BJ (cell line): ENCODE measurements at regions not wholly inside any gene's neighbourhood (a gene's known extent, or its start where the extent isn't known, plus 50 kb on each side); places are given as distances from the start of the nearest gene placed in this dataset.
"Not testable (repeated sequence)": the region's sequence is repeated elsewhere in the genome, so short reads cannot be mapped to it uniquely, and the experiment has no call there.

ENCODE experiments used
- CTCF ChIA-PET: fragments of 350-600 bp; formaldehyde crosslinking; extraction: SDS; loops from one replicate; lab custom pipeline; 2021; ENCODE audit warnings: antibody characterized with exemption, inconsistent platforms; lab: Yijun Ruan, JAX
- POLR2A ChIA-PET: fragments of 300-600 bp; sonication (Branson Sonifier 250); formaldehyde crosslinking; extraction: SDS; loops from one replicate; lab custom pipeline; 2021; ENCODE audit warnings: antibody characterized with exemption; lab: Charles Lee
- DNase-seq: peaks from one replicate; pipeline ENCODE4 v3.0.0-alpha.2; 2011; ENCODE audit warnings: low read depth
- H3K27me3 ChIP-seq: 2 replicates; pipeline ENCODE4 v1.6.0; 2011; ENCODE audit warnings: low read length; ENCODE audit not compliant: control insufficient read depth, insufficient read depth
- H3K36me3 ChIP-seq: 2 replicates; pipeline ENCODE4 v1.5.1; 2011; ENCODE audit warnings: low read length; ENCODE audit not compliant: control insufficient read depth, insufficient read depth
- H3K4me3 ChIP-seq: 2 replicates; pipeline ENCODE4 v1.5.1; 2011; ENCODE audit warnings: low read depth, mild to moderate bottlenecking, control low read depth, low read length
- TF ChIP-seq, protein P1 (sequence below): IDR thresholded peaks from 2 replicates; pipeline ENCODE4 v1.5.1; 2011; ENCODE audit warnings: low read depth, mild to moderate bottlenecking, control low read depth, inconsistent platforms, low read length, moderate library complexity; ENCODE audit not compliant: insufficient read depth

- ChIA-PET POLR2A (no interaction called here), CTCF (interaction anchor here (1.1 kb wide), 1 partner anchor 10 kb away, joined by 3 read pairs; no protein-coding TSS in a partner anchor)
- Histone ChIP-seq H3K4me3 (no peak overlapping the region), H3K36me3 (no peaks in the 10 kb centered on the region), H3K27me3 (no peaks in the 10 kb centered on the region)
- TF ChIP-seq, protein P1, sequence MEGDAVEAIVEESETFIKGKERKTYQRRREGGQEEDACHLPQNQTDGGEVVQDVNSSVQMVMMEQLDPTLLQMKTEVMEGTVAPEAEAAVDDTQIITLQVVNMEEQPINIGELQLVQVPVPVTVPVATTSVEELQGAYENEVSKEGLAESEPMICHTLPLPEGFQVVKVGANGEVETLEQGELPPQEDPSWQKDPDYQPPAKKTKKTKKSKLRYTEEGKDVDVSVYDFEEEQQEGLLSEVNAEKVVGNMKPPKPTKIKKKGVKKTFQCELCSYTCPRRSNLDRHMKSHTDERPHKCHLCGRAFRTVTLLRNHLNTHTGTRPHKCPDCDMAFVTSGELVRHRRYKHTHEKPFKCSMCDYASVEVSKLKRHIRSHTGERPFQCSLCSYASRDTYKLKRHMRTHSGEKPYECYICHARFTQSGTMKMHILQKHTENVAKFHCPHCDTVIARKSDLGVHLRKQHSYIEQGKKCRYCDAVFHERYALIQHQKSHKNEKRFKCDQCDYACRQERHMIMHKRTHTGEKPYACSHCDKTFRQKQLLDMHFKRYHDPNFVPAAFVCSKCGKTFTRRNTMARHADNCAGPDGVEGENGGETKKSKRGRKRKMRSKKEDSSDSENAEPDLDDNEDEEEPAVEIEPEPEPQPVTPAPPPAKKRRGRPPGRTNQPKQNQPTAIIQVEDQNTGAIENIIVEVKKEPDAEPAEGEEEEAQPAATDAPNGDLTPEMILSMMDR, result no peak
- DNase-seq, result no peak
Observed at GRCh38 chr17:14434506-14434905, 133.6 kb downstream of the HS3ST3B1 start.

DNA sequence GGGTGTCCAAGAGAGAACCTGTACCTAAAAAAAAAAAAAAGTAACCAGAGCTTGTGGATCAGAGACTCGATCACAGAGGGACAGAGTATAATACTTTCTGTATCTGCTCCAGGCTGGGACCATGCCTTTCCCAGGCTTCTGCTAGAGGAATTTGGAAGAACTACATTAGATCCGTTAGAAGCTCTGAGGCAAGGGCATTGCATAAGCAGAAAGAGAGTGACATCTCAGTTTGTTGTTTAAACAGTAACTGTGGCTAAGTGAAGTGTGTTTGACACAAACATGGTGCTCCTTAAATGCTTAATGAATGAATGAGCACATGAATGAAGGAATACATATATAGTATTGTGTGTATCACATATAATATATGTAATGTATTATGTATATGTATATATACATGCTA, 131.2 kb downstream of the HS3ST3B1 start:
- Histone ChIP-seq H3K27me3 (no peaks in the 10 kb centered on the region), H3K36me3 (no peaks in the 10 kb centered on the region), H3K4me3 (no peak overlapping the region)
- TF ChIP-seq, protein P1, result no peak
- DNase-seq, result no peak
- POLR2A ChIA-PET, result no interaction called here
- CTCF ChIA-PET, result interaction anchor here (0.7 kb wide), 1 partner anchor 591 kb away, joined by 3 read pairs; no protein-coding TSS in a partner anchor

DNA sequence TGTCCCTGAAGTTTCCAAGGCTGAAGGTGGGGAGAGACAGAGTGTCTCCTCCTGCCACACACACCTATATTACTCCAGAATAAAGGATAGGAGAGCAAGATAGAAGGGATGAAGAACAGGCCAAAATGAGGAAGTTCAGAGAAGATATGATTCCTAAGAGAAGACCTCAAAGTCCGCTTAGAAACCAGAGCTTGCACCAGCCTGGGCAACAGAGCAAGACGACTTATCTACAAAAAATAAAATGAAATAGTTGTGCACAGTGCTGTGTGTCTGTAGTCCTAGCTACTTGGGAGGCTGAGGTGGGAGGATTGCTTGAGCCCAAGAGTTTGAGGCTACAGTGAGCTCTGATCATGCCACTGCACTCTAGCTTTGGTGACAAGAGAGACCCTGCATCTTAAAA, 128.2 kb downstream of the HS3ST3B1 start:
- H3K36me3 ChIP-seq, result no peaks in the 10 kb centered on the region
- H3K4me3 ChIP-seq, result no peak overlapping the region
- ChIA-PET CTCF (no interaction called here), POLR2A (no interaction called here)
- TF ChIP-seq, protein P1, result no peak
- H3K27me3 ChIP-seq, result no peaks in the 10 kb centered on the region
- DNase-seq, result no peak

- ChIA-PET CTCF (no interaction called here), POLR2A (no interaction called here)
- TF ChIP-seq, protein P1, result no peak
- H3K36me3 ChIP-seq, result no peaks in the 10 kb centered on the region
- H3K27me3 ChIP-seq, result no peaks in the 10 kb centered on the region
- no peak for DNase-seq
- no peak overlapping the region for H3K4me3 ChIP-seq
Observed at GRCh38 chr17:14428648-14429029, 127.8 kb downstream of the HS3ST3B1 start.

DNA sequence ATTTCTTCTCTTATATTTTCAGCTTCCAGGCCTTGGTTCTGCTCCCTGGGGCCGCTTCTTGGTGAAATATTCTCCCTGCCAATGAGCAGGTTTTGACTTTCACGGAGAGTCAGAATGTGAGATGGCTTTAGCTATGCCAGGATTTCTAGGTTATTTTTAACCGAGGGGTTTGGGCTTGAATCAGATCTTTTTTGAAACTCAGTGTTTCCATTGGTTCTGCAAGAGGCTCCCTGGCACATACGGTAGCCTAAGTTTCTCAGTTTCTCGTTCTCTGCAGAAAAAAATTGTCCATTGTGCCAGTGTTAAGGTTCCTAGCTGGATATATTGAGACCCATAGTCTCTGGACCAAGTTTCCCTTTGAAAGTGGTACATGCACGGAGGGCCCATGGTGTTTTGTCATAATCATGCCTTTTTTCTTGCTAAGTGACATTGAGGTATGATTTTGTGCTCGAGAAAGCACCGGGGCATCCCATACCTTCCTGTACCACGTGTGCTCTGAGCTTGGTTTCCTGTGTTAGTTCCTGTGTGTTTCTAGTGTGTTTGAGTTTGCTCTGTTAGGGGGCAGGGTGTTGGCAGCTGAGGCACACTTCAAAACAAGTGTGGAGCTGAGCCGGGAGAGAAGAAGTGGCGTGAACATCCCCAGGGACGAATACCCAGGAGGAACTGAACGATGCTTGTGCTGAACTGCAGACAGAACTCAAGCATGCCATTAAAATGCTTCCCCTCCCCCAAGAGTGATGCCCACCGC, 127.2 kb downstream of the HS3ST3B1 start:
- ChIA-PET POLR2A (no interaction called here), CTCF (no interaction called here)
- Histone ChIP-seq H3K27me3 (no peaks in the 10 kb centered on the region), H3K4me3 (no peak overlapping the region), H3K36me3 (no peaks in the 10 kb centered on the region)
- TF ChIP-seq, protein P1, result no peak
- DNase-seq, result no peak

- H3K4me3 ChIP-seq, POLR2A ChIA-PET, H3K27me3 ChIP-seq, DNase-seq, CTCF ChIA-PET, H3K36me3 ChIP-seq: not testable (repeated sequence)
Observed at GRCh38 chr17:14423156-14423555, 122.3 kb downstream of the HS3ST3B1 start.
